ENCODE measurements at regions not wholly inside any gene's neighbourhood (a gene's known extent, or its start where the extent isn't known, plus 50 kb on each side); places are given as distances from the start of the nearest gene placed in this dataset.

DNA sequence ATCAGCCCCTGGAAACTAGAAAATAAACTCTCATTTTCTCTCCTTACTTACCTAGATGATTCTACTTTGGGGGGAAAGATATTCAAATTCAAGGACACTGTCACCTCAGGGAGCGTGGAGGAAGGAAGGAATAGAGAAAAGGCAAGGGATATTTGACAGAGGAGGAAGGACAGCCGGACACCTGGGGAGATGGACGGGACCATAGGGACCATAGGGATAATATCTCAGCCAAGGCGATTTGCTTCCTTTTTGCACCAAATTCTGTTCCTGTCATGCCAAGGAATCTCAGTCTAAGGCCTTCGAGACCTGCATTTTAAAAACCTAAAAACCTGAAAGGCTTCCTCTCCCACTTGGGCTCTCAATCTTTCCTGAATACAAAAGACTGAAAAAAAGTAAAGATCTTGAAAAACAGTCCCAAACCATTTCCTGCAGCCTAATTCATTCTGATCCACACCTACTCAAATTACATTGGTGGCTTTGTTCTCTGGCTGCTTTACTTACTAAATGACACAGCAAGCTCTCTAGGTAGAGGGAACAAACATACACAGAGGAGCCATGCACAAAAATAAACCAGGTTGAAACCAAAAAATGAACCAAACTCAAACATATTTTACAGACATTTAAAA is 73.9 kb upstream of the SLC24A5 start:
- TF ChIP-seq TAF1 (IDR thresholded peaks at IDR 0.05; ENCODE audit: borderline replicate concordance, insufficient read depth, low read length), result no peak
- no peak for TF ChIP-seq SIN3A (IDR thresholded peaks at IDR 0.05; ENCODE audit: borderline replicate concordance, insufficient read depth, low read length)
- TF ChIP-seq FOXP2 (optimal IDR thresholded peaks at IDR 0.05; ENCODE audit: borderline replicate concordance, extremely low read depth, extremely low read length, insufficient read depth), result no peak
- no peak for TF ChIP-seq POLR2AphosphoS5 (IDR thresholded peaks at IDR 0.05; ENCODE audit: low read depth, low read length)
- TF ChIP-seq, protein P1, sequence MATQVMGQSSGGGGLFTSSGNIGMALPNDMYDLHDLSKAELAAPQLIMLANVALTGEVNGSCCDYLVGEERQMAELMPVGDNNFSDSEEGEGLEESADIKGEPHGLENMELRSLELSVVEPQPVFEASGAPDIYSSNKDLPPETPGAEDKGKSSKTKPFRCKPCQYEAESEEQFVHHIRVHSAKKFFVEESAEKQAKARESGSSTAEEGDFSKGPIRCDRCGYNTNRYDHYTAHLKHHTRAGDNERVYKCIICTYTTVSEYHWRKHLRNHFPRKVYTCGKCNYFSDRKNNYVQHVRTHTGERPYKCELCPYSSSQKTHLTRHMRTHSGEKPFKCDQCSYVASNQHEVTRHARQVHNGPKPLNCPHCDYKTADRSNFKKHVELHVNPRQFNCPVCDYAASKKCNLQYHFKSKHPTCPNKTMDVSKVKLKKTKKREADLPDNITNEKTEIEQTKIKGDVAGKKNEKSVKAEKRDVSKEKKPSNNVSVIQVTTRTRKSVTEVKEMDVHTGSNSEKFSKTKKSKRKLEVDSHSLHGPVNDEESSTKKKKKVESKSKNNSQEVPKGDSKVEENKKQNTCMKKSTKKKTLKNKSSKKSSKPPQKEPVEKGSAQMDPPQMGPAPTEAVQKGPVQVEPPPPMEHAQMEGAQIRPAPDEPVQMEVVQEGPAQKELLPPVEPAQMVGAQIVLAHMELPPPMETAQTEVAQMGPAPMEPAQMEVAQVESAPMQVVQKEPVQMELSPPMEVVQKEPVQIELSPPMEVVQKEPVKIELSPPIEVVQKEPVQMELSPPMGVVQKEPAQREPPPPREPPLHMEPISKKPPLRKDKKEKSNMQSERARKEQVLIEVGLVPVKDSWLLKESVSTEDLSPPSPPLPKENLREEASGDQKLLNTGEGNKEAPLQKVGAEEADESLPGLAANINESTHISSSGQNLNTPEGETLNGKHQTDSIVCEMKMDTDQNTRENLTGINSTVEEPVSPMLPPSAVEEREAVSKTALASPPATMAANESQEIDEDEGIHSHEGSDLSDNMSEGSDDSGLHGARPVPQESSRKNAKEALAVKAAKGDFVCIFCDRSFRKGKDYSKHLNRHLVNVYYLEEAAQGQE (IDR thresholded peaks at IDR 0.05; ENCODE audit: insufficient read depth in 1 of 2, low read depth in 2 of 2, low read length in 2 of 2), result no peak

DNA sequence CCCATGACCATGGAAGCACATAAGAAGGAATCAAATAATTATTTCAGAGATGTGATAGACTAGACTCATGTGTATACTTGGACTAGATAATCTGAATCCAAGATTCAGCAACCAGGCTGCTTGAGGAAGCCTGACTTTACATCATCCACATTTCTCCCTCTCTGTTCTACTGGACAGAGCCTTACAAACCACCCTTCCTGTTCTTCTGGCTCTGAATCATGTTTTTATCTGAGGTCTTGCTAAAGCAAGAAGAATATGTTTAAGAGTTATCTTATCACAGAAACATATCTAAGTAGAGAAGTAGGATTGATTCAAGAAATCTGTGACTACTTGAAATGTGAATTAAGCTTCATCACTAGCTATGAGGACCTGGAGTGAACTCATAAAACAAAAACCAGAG is 71.1 kb upstream of the SLC24A5 start:
- no peak for TF ChIP-seq SIN3A (IDR thresholded peaks at IDR 0.05; ENCODE audit: borderline replicate concordance, insufficient read depth, low read length)
- no peak for TF ChIP-seq TAF1 (IDR thresholded peaks at IDR 0.05; ENCODE audit: borderline replicate concordance, insufficient read depth, low read length)
- TF ChIP-seq, protein P1 (IDR thresholded peaks at IDR 0.05; ENCODE audit: insufficient read depth in 1 of 2, low read depth in 2 of 2, low read length in 2 of 2), result no peak
- no peak for TF ChIP-seq POLR2AphosphoS5 (IDR thresholded peaks at IDR 0.05; ENCODE audit: low read depth, low read length)
- no peak for TF ChIP-seq FOXP2 (optimal IDR thresholded peaks at IDR 0.05; ENCODE audit: borderline replicate concordance, extremely low read depth, extremely low read length, insufficient read depth)

DNA sequence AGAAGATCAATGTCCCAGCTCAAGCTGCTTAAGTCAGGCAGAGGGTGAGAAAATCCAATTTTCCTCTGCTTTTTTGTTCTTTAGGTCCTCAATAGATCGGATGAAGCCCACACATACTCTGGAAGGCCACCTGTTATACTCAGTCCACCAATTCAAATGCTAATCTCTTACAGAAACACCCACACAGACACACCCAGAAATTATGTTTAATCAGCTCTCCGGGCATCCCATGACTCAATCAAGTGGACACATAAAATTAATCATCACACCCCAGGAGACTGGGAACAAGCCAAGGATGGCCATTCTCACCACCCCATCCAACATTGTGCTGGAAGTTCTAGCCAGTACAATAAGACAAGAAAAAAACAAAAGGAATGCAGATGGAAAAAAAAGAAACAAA is 67.8 kb upstream of the SLC24A5 start:
- TF ChIP-seq, protein P1 (IDR thresholded peaks at IDR 0.05; ENCODE audit: insufficient read depth in 1 of 2, low read depth in 2 of 2, low read length in 2 of 2), result no peak
- TF ChIP-seq SIN3A (IDR thresholded peaks at IDR 0.05; ENCODE audit: borderline replicate concordance, insufficient read depth, low read length) (no peak), POLR2AphosphoS5 (IDR thresholded peaks at IDR 0.05; ENCODE audit: low read depth, low read length) (no peak), FOXP2 (optimal IDR thresholded peaks at IDR 0.05; ENCODE audit: borderline replicate concordance, extremely low read depth, extremely low read length, insufficient read depth) (no peak), TAF1 (IDR thresholded peaks at IDR 0.05; ENCODE audit: borderline replicate concordance, insufficient read depth, low read length) (no peak)

DNA sequence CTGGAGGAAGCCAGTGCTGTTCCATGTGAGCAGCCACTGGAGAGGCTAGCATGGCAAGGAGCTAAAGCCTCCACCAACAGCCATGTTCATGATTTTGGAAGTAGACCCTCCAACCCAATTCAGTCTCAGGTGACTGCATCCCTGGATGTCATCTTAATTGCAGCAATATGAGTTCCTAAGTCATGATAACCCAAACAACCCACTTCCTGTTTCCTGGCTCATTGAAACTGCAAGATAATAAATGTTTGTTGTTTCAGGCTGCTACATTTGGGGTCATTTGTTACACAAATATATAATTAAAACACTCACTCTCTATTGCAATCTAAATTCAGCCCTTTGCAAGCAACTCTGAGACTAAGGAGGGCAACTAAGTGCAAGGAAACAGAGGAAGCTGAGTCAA is 62.4 kb upstream of the SLC24A5 start:
- TF ChIP-seq SIN3A (IDR thresholded peaks at IDR 0.05; ENCODE audit: borderline replicate concordance, insufficient read depth, low read length), result no peak
- TF ChIP-seq TAF1 (IDR thresholded peaks at IDR 0.05; ENCODE audit: borderline replicate concordance, insufficient read depth, low read length), result no peak
- TF ChIP-seq POLR2AphosphoS5 (IDR thresholded peaks at IDR 0.05; ENCODE audit: low read depth, low read length), result no peak
- TF ChIP-seq FOXP2 (optimal IDR thresholded peaks at IDR 0.05; ENCODE audit: borderline replicate concordance, extremely low read depth, extremely low read length, insufficient read depth), result no peak
- TF ChIP-seq, protein P1 (IDR thresholded peaks at IDR 0.05; ENCODE audit: insufficient read depth in 1 of 2, low read depth in 2 of 2, low read length in 2 of 2), result no peak

Data from PFSK-1 (cell line).